Spleen (tissue), 11 donors: ENCODE measurements at regions not wholly inside any gene's neighbourhood (a gene's known extent, or its start where the extent isn't known, plus 50 kb on each side); places are given as distances from the start of the nearest gene placed in this dataset.

Source experiments
- DNase-seq: peaks from one replicate; pipeline ENCODE4 v3.0.0-alpha.2; 2020
- H3K27ac ChIP-seq, 8 donors: fragments of 200-600 bp; sonication (generic) in 7 of 8; 1 replicate in 4 of 8; 2 replicates in 4 of 8; pipeline versions ENCODE4 v1.5.0 to v1.8.0; 2016 to 2021; ENCODE audit warnings: inconsistent platforms in 4 of 8, mild to moderate bottlenecking in 4 of 8, moderate library complexity in 1 of 8
- H3K27me3 ChIP-seq, 7 donors: fragments of 200-600 bp; sonication (generic) in 6 of 7; replicated peaks in 1 of 7; 1 replicate in 4 of 7; 2 replicates in 3 of 7; pipeline versions ENCODE4 v1.5.0 to v1.8.0; 2016 to 2021; ENCODE audit warnings: inconsistent platforms in 3 of 7, mild to moderate bottlenecking in 1 of 7
- H3K36me3 ChIP-seq, 6 donors: fragments of 200-600 bp; sonication (generic) in 5 of 6; 1 replicate in 4 of 6; 2 replicates in 2 of 6; pipeline versions ENCODE4 v1.5.0 to v1.8.0; 2016 to 2021; ENCODE audit warnings: inconsistent platforms in 2 of 6
- H3K4me1 ChIP-seq, 6 donors: fragments of 200-600 bp; sonication (generic) in 5 of 6; 1 replicate in 3 of 6; 2 replicates in 3 of 6; pipeline versions ENCODE4 v1.5.0 to v1.8.0; 2016 to 2021; ENCODE audit warnings: inconsistent platforms in 3 of 6
- H3K4me3 ChIP-seq, 8 donors: fragments of 200-600 bp; sonication (generic) in 7 of 8; 1 replicate in 4 of 8; 2 replicates in 4 of 8; pipeline versions ENCODE4 v1.5.0 to v1.8.0; 2016 to 2021; ENCODE audit warnings: inconsistent platforms in 4 of 8, mild to moderate bottlenecking in 4 of 8, moderate library complexity in 2 of 8
- H3K9me3 ChIP-seq, 8 donors: fragments of 200-600 bp; sonication (generic) in 7 of 8; 1 replicate in 4 of 8; 2 replicates in 4 of 8; pipeline versions ENCODE4 v1.5.0 to v1.8.0; 2016 to 2021; ENCODE audit warnings: inconsistent platforms in 4 of 8
- CTCF ChIP-seq, 11 experiments: fragments of 200-600 bp in 7 of 11; fragments of 450-650 bp in 4 of 11; sonication (generic) in 4 of 11; IDR thresholded peaks in 8 of 11; conservative IDR thresholded peaks in 3 of 11; 1 replicate in 7 of 11; 2 replicates in 4 of 11; pipeline versions ENCODE4 v1.4.0 to v1.8.0; 2016 to 2021; ENCODE audit warnings: antibody characterized with exemption in 11 of 11, inconsistent platforms in 4 of 11, mild to moderate bottlenecking in 1 of 11
- POLR2A ChIP-seq, 3 donors: fragments of 450-650 bp; IDR thresholded peaks; one replicate each; pipeline ENCODE4 v1.5.1; 2017; ENCODE audit warnings: antibody characterized with exemption in 3 of 3, mild to moderate bottlenecking in 1 of 3
- POLR2AphosphoS5 ChIP-seq, 3 donors: sonication (generic); formaldehyde crosslinking; IDR thresholded peaks; one replicate each; pipeline ENCODE4 v1.5.1; 2017; ENCODE audit warnings: antibody characterized with exemption in 3 of 3
- WGBS, 5 donors: extraction: QIAGEN DNeasy Blood & Tissue Kit in 3 of 5; methylation state at CpG; one replicate each; pipeline versions ENCODE4 v1.1.5 to v1.1.7; 2013 to 2018; 5-methylcytosine and 5-hydroxymethylcytosine counted together
- intact Hi-C: fragments of 100-400 bp; cut with DNase I; formaldehyde crosslinking; loops from one replicate; pipeline ENCODE4 v1.15.0; 2023; ENCODE audit warnings: low total_unique reads
- donor health status: healthy with polysubstance abuse.
- donor health status: DM: no; HTN: no; CAD: no; lungs with moderate emphysema.
- donor health status: DM: no; HTN: no; CAD: no.
- donor health status: Bipolar disorder and iron deficiency.
- donor health status: healthy.
- donor health status: DM: no; HTN: no; CAD: no.
- donor health status: DM: yes; HTN: yes; CAD: no.

- H3K36me3 ChIP-seq = no peaks in the 10 kb centered on the region
- peaks cover 0 to 5% (median 0%) of the 10 kb centered on the region in 7 donors for H3K27me3 ChIP-seq
- H3K9me3 ChIP-seq = no peaks in the 10 kb centered on the region
- TF ChIP-seq POLR2A (IDR thresholded peaks at IDR 0.05) (no peak), POLR2AphosphoS5 (IDR thresholded peaks at IDR 0.05) (no peak), CTCF (IDR thresholded peaks at IDR 0.05 in 8 of 11, conservative IDR thresholded peaks at IDR 0.05 in 3 of 11) (no peak)
- no peak overlapping the region for H3K4me3 ChIP-seq
- intact Hi-C loops = no loop called here
- WGBS, 5 donors = 85 to 100% (median 90%) methylated on average over 1 of the region's 1 CpG
- no peaks in the 10 kb centered on the region for H3K4me1 ChIP-seq
- DNase-seq = no peak
- no peak overlapping the region for H3K27ac ChIP-seq
Measured at GRCh38 chr12:65657635-65658034, 166.6 kb upstream of the HMGA2 start.

GRCh38 chr12:65658360-65658759 is 165.9 kb upstream of the HMGA2 start:
- Histone ChIP-seq H3K36me3 (no peaks in the 10 kb centered on the region), H3K4me3 (no peak overlapping the region), H3K27me3 (peaks cover 0 to 5% (median 0%) of the 10 kb centered on the region in 7 donors), H3K27ac (no peak overlapping the region), H3K9me3 (no peaks in the 10 kb centered on the region), H3K4me1 (no peaks in the 10 kb centered on the region)
- no peak for DNase-seq
- intact Hi-C loops = no loop called here
- 90 to 99% (median 97%) methylated on average over 2 of the region's 2 CpGs for WGBS, 5 donors
- TF ChIP-seq CTCF (IDR thresholded peaks at IDR 0.05 in 8 of 11, conservative IDR thresholded peaks at IDR 0.05 in 3 of 11) = no peak
- TF ChIP-seq POLR2AphosphoS5 (IDR thresholded peaks at IDR 0.05) = no peak
- no peak for TF ChIP-seq POLR2A (IDR thresholded peaks at IDR 0.05)

- Histone ChIP-seq H3K27me3 (peaks cover 0 to 5% (median 0%) of the 10 kb centered on the region in 7 donors), H3K4me3 (no peak overlapping the region), H3K27ac (no peak overlapping the region), H3K36me3 (no peaks in the 10 kb centered on the region), H3K9me3 (no peaks in the 10 kb centered on the region), H3K4me1 (no peaks in the 10 kb centered on the region)
- no peak for TF ChIP-seq CTCF (IDR thresholded peaks at IDR 0.05 in 8 of 11, conservative IDR thresholded peaks at IDR 0.05 in 3 of 11)
- no peak for TF ChIP-seq POLR2A (IDR thresholded peaks at IDR 0.05)
- no peak for TF ChIP-seq POLR2AphosphoS5 (IDR thresholded peaks at IDR 0.05)
- DNase-seq = no peak
- 83 to 92% (median 85%) methylated on average over 1 of the region's 1 CpG for WGBS, 5 donors
- intact Hi-C loops = no loop called here
Measured at GRCh38 chr12:65659681-65660080, 164.6 kb upstream of the HMGA2 start.

GRCh38 chr12:65660096-65660495 is 164.2 kb upstream of the HMGA2 start:
- H3K27me3 ChIP-seq = peaks cover 0 to 5% (median 0%) of the 10 kb centered on the region in 7 donors
- TF ChIP-seq POLR2A (IDR thresholded peaks at IDR 0.05) = no peak
- no peak for TF ChIP-seq CTCF (IDR thresholded peaks at IDR 0.05 in 8 of 11, conservative IDR thresholded peaks at IDR 0.05 in 3 of 11)
- no peak for TF ChIP-seq POLR2AphosphoS5 (IDR thresholded peaks at IDR 0.05)

More at GRCh38 chr12:65660096-65660495, 164.2 kb upstream of the HMGA2 start:
- H3K4me3 ChIP-seq = no peak overlapping the region
- H3K9me3 ChIP-seq = no peaks in the 10 kb centered on the region
- intact Hi-C loops = no loop called here
- DNase-seq = no peak
- no peaks in the 10 kb centered on the region for H3K36me3 ChIP-seq
- 67 to 83% (median 78%) methylated on average over 4 of the region's 4 CpGs for WGBS, 5 donors
- no peak overlapping the region for H3K27ac ChIP-seq
- no peaks in the 10 kb centered on the region for H3K4me1 ChIP-seq
